ENCODE measurements at regions not wholly inside any gene's neighbourhood (a gene's known extent, or its start where the extent isn't known, plus 50 kb on each side); places are given as distances from the start of the nearest gene placed in this dataset.

- Histone ChIP-seq H3K4me3 (ENCODE audit: low read depth, low read length) (no peak overlapping the region), H2AFZ (ENCODE audit: insufficient read depth, low read length, poor library complexity) (no peak overlapping the region), H3K36me3 (ENCODE audit: control insufficient read depth in 1 of 2, insufficient read depth in 2 of 2, low read length in 2 of 2) (no peaks in the 10 kb centered on the region), H3K27ac (ENCODE audit: low read depth, low read length) (no peak overlapping the region), H2AK5ac (ENCODE audit: low read length) (no peak overlapping the region), H2BK12ac (ENCODE audit: low read length) (no peak overlapping the region), H3K27me3 (ENCODE audit: insufficient read depth, low read length) (no peaks in the 10 kb centered on the region), H2BK120ac (ENCODE audit: insufficient read depth, low read length, poor library complexity) (no peak overlapping the region), H3K79me1 (ENCODE audit: low read length) (no peaks in the 10 kb centered on the region), H3K9me3 (ENCODE audit: insufficient read depth, low read depth, low read length) (no peaks in the 10 kb centered on the region), H3K23ac (ENCODE audit: low read length) (no peak overlapping the region), H3K4ac (ENCODE audit: low read depth, low read length) (no peak overlapping the region), H2BK5ac (ENCODE audit: low read depth, low read length, poor library complexity) (no peak overlapping the region), H4K91ac (ENCODE audit: low read depth, low read length) (no peak overlapping the region), H3K18ac (ENCODE audit: low read length) (no peak overlapping the region), H4K12ac (ENCODE audit: low read depth, low read length) (no peak overlapping the region), H3K4me2 (ENCODE audit: low read length) (no peak overlapping the region), H4K8ac (ENCODE audit: low read depth, low read length) (no peak overlapping the region), H3K9ac (ENCODE audit: low read length) (no peak overlapping the region), H3K14ac (ENCODE audit: low read length) (no peak overlapping the region), H3K4me1 (ENCODE audit: control insufficient read depth in 1 of 2, insufficient read depth in 2 of 2, low read length in 2 of 2) (no peaks in the 10 kb centered on the region), H3K79me2 (ENCODE audit: control insufficient read depth, insufficient read depth, low read length, poor library complexity) (no peaks in the 10 kb centered on the region)
- no CpG with 5 or more reads among the region's 3 CpGs for WGBS (ENCODE audit: extremely low coverage, insufficient coverage, insufficient read length)
- DNase-seq, result no peak
Measured at GRCh38 chr22:44381761-44382115, 69.0 kb upstream of the SHISAL1 start.

GRCh38 chr22:44380756-44381486 is 68.2 kb upstream of the SHISAL1 start:
- Histone ChIP-seq H4K8ac (ENCODE audit: low read depth, low read length) (no peak overlapping the region), H3K4me1 (ENCODE audit: control insufficient read depth in 1 of 2, insufficient read depth in 2 of 2, low read length in 2 of 2) (no peaks in the 10 kb centered on the region), H2BK120ac (ENCODE audit: insufficient read depth, low read length, poor library complexity) (no peak overlapping the region), H3K4ac (ENCODE audit: low read depth, low read length) (no peak overlapping the region), H3K79me1 (ENCODE audit: low read length) (no peaks in the 10 kb centered on the region), H3K36me3 (ENCODE audit: control insufficient read depth in 1 of 2, insufficient read depth in 2 of 2, low read length in 2 of 2) (no peaks in the 10 kb centered on the region), H2BK12ac (ENCODE audit: low read length) (no peak overlapping the region), H3K9me3 (ENCODE audit: insufficient read depth, low read depth, low read length) (no peaks in the 10 kb centered on the region), H2AK5ac (ENCODE audit: low read length) (no peak overlapping the region), H3K4me3 (ENCODE audit: low read depth, low read length) (no peak overlapping the region), H3K9ac (ENCODE audit: low read length) (no peak overlapping the region), H4K91ac (ENCODE audit: low read depth, low read length) (no peak overlapping the region), H2AFZ (ENCODE audit: insufficient read depth, low read length, poor library complexity) (no peak overlapping the region), H3K79me2 (ENCODE audit: control insufficient read depth, insufficient read depth, low read length, poor library complexity) (no peaks in the 10 kb centered on the region), H3K27ac (ENCODE audit: low read depth, low read length) (no peak overlapping the region), H3K27me3 (ENCODE audit: insufficient read depth, low read length) (no peaks in the 10 kb centered on the region), H2BK5ac (ENCODE audit: low read depth, low read length, poor library complexity) (no peak overlapping the region), H4K12ac (ENCODE audit: low read depth, low read length) (no peak overlapping the region), H3K18ac (ENCODE audit: low read length) (no peak overlapping the region), H3K14ac (ENCODE audit: low read length) (no peak overlapping the region), H3K23ac (ENCODE audit: low read length) (no peak overlapping the region), H3K4me2 (ENCODE audit: low read length) (no peak overlapping the region)
- no peak for DNase-seq
- no CpG with 5 or more reads among the region's 15 CpGs for WGBS (ENCODE audit: extremely low coverage, insufficient coverage, insufficient read length)

DNA sequence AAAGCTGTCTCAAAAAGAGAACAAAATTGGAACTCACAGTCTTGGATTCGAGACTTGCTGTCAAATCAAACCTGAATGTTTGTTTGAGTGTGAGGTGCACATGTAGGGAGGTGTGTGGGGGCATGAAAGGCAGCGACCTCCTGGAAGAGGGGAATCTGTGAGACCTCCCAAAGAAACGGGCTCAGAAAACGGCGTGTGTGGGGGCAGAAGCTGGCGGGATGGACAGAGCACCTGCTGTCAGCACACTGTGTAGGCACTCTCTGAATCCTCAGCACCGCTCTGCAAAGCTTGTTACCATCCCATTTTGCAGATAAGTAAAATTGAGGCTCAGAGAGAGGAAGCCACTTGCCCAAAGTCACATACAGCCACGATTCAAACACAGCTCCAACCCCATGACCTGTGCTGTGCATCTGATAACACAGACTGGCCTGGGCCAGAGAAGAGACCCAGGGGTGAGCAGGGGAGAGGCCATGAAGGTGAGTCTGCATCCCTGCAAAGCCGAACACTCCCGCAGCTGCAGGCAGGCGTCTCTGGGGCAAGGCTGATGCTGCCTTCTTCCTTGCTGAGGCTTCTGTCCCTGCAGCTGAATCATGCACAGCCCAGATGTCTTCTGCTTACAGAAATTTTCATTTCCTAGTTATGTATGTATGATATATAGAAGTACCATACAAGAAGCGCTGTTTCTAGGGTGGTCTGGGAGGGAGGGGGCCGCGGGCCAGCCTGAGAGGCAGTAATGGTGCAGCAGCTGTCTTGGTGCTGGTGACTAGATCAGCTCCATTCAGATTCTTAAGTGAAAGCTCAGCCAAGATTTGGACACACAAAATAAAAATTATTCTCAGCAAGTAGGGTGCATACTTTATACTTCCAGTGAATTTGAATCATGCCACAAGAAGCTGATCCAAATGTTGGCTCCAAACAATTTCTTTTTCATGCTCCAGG is 67.3 kb upstream of the SHISAL1 start:
- Histone ChIP-seq H2BK5ac (ENCODE audit: low read depth, low read length, poor library complexity) (no peak overlapping the region), H3K9me3 (ENCODE audit: insufficient read depth, low read depth, low read length) (no peaks in the 10 kb centered on the region), H2AFZ (ENCODE audit: insufficient read depth, low read length, poor library complexity) (no peak overlapping the region), H3K79me1 (ENCODE audit: low read length) (no peaks in the 10 kb centered on the region), H3K18ac (ENCODE audit: low read length) (no peak overlapping the region), H3K4me1 (ENCODE audit: control insufficient read depth in 1 of 2, insufficient read depth in 2 of 2, low read length in 2 of 2) (no peaks in the 10 kb centered on the region), H3K27ac (ENCODE audit: low read depth, low read length) (no peak overlapping the region), H3K4me2 (ENCODE audit: low read length) (no peak overlapping the region), H4K91ac (ENCODE audit: low read depth, low read length) (no peak overlapping the region), H3K36me3 (ENCODE audit: control insufficient read depth in 1 of 2, insufficient read depth in 2 of 2, low read length in 2 of 2) (no peaks in the 10 kb centered on the region), H3K23ac (ENCODE audit: low read length) (no peak overlapping the region), H4K8ac (ENCODE audit: low read depth, low read length) (no peak overlapping the region), H3K4ac (ENCODE audit: low read depth, low read length) (no peak overlapping the region), H3K79me2 (ENCODE audit: control insufficient read depth, insufficient read depth, low read length, poor library complexity) (no peaks in the 10 kb centered on the region), H2BK120ac (ENCODE audit: insufficient read depth, low read length, poor library complexity) (no peak overlapping the region), H2AK5ac (ENCODE audit: low read length) (no peak overlapping the region), H2BK12ac (ENCODE audit: low read length) (no peak overlapping the region), H3K9ac (ENCODE audit: low read length) (no peak overlapping the region), H3K4me3 (ENCODE audit: low read depth, low read length) (no peak overlapping the region), H3K27me3 (ENCODE audit: insufficient read depth, low read length) (no peaks in the 10 kb centered on the region), H3K14ac (ENCODE audit: low read length) (no peak overlapping the region), H4K12ac (ENCODE audit: low read depth, low read length) (no peak overlapping the region)
- no CpG with 5 or more reads among the region's 14 CpGs for WGBS (ENCODE audit: extremely low coverage, insufficient coverage, insufficient read length)
- no peak for DNase-seq

DNA sequence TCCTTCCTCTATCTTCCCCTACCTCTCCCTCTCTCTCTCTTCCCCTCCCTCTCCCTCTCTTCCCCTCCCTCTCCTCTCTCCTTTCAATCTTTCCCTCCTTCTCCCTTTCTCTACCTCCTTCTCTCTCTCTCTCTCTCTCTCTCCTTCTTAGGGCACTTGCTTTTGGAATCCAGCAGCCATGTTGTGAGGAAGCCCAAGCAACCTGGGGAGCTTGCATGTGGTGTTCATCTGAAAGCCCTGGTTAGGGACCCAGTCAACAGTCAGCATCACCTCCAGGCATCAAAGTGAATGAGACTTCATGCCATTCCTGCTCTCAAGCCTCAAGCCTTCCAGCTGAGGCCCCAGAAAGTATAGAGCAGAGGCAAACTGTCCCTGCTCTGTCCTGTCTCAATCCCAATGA is 65.6 kb upstream of the SHISAL1 start:
- H4K8ac ChIP-seq (ENCODE audit: low read depth, low read length), result no peak overlapping the region
- no peaks in the 10 kb centered on the region for H3K36me3 ChIP-seq (ENCODE audit: control insufficient read depth in 1 of 2, insufficient read depth in 2 of 2, low read length in 2 of 2)
- no peak for DNase-seq
- no peak overlapping the region for H3K18ac ChIP-seq (ENCODE audit: low read length)
- H2BK5ac ChIP-seq (ENCODE audit: low read depth, low read length, poor library complexity), result no peak overlapping the region
- H3K23ac ChIP-seq (ENCODE audit: low read length), result no peak overlapping the region
- no peaks in the 10 kb centered on the region for H3K79me2 ChIP-seq (ENCODE audit: control insufficient read depth, insufficient read depth, low read length, poor library complexity)
- H2AFZ ChIP-seq (ENCODE audit: insufficient read depth, low read length, poor library complexity), result no peak overlapping the region
- no peak overlapping the region for H3K4ac ChIP-seq (ENCODE audit: low read depth, low read length)
- H3K4me1 ChIP-seq (ENCODE audit: control insufficient read depth in 1 of 2, insufficient read depth in 2 of 2, low read length in 2 of 2), result no peaks in the 10 kb centered on the region
- H3K79me1 ChIP-seq (ENCODE audit: low read length), result no peaks in the 10 kb centered on the region
- no peak overlapping the region for H2AK5ac ChIP-seq (ENCODE audit: low read length)
- H2BK12ac ChIP-seq (ENCODE audit: low read length), result no peak overlapping the region
- H3K4me2 ChIP-seq (ENCODE audit: low read length), result no peak overlapping the region
- no peak overlapping the region for H2BK120ac ChIP-seq (ENCODE audit: insufficient read depth, low read length, poor library complexity)
- H3K9me3 ChIP-seq (ENCODE audit: insufficient read depth, low read depth, low read length), result peaks cover 2% of the 10 kb centered on the region
- H3K9ac ChIP-seq (ENCODE audit: low read length), result no peak overlapping the region
- no peak overlapping the region for H4K91ac ChIP-seq (ENCODE audit: low read depth, low read length)
- H3K4me3 ChIP-seq (ENCODE audit: low read depth, low read length), result no peak overlapping the region
- no peak overlapping the region for H4K12ac ChIP-seq (ENCODE audit: low read depth, low read length)
- no peak overlapping the region for H3K27ac ChIP-seq (ENCODE audit: low read depth, low read length)
- no peaks in the 10 kb centered on the region for H3K27me3 ChIP-seq (ENCODE audit: insufficient read depth, low read length)
- no peak overlapping the region for H3K14ac ChIP-seq (ENCODE audit: low read length)

All from trophoblast cell (in vitro differentiated cells and primary cell).